RWPE1 (cell line): ENCODE measurements at regions not wholly inside any gene's neighbourhood (a gene's known extent, or its start where the extent isn't known, plus 50 kb on each side); places are given as distances from the start of the nearest gene placed in this dataset.

Experiments
- CTCF ChIA-PET: fragments of 350-600 bp; sonication (Branson Sonifier 250); formaldehyde crosslinking; extraction: SDS; loops from one replicate; lab custom pipeline; 2021; lab: Yijun Ruan, JAX
- POLR2A ChIA-PET: fragments of 400-600 bp; formaldehyde crosslinking; extraction: SDS; loops from one replicate; lab custom pipeline; 2020; ENCODE audit warnings: antibody characterized with exemption; ENCODE audit not compliant: low non-redundant PET; lab: Yijun Ruan, JAX
- DNase-seq: peaks from one replicate; pipeline ENCODE4 v3.0.0; 2012; ENCODE audit warnings: low spot score
- H3K27ac ChIP-seq: fragments of 450-650 bp; 2 replicates; pipeline ENCODE4 v1.5.1; 2017
- CTCF ChIP-seq: fragments of 450-650 bp; conservative IDR thresholded peaks from 2 replicates; pipeline ENCODE4 v1.5.1; 2017; ENCODE audit warnings: low read depth, mild to moderate bottlenecking

DNA sequence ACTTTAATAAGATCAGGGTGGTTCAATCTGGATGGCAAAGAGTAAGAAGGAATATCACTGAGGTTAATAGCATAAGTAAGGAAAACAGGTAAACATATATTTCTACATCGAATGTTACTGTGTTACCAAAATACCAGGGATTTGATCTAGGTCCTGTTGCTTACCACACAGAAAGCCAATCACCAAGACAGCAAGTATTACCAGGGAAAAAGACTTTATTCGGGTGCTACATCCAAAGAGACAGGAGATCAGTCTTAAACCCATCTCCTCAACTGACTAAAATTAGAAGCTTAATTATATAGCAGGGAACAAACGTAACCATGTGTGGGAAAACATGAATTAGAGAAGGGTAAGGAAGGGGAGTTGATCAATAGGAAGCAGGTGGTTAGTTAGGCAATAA is 500.1 kb downstream of the EFNA5 start:
- no peak overlapping the region for H3K27ac ChIP-seq
- no peak for DNase-seq
- POLR2A ChIA-PET: no interaction called here
- CTCF ChIA-PET: no interaction called here
- TF ChIP-seq CTCF: no peak

GRCh38 chr5:107169867-107170266 is 500.9 kb downstream of the EFNA5 start:
- H3K27ac ChIP-seq: no peak overlapping the region
- ChIA-PET POLR2A (no interaction called here), CTCF (no interaction called here)
- no peak for TF ChIP-seq CTCF
- DNase-seq: no peak

- CTCF ChIA-PET: no interaction called here
- TF ChIP-seq CTCF: no peak
- no peak for DNase-seq
- H3K27ac ChIP-seq: no peak overlapping the region
- POLR2A ChIA-PET: no interaction called here
Observed at GRCh38 chr5:107168848-107169752, 501.6 kb downstream of the EFNA5 start.

- no peak overlapping the region for H3K27ac ChIP-seq
- TF ChIP-seq CTCF: no peak
- CTCF ChIA-PET: interaction anchor here (0.6 kb wide), 1 partner anchor 169 kb away, joined by 7 read pairs; no protein-coding TSS in a partner anchor
- DNase-seq: no peak
- POLR2A ChIA-PET: no interaction called here
Observed at GRCh38 chr5:107168086-107168485, 502.7 kb downstream of the EFNA5 start.

DNA sequence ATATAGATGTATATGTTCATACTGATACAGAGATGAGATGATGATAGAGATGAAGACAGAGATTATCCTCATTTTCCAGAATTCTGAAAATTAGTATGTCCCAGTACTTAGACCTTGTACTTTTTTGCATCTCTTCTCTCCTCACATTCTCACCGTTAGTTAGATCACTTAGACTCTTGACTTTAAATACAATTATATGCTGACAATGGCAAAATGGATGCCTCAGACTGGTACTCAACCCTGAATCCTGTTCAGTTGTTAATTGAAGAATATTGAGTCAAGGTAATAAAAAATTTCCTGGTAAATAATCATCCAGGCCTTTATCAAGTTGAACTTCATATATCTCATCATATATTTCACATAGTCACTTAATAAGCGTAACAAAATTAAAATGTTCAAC is 505.4 kb downstream of the EFNA5 start:
- TF ChIP-seq CTCF: no peak
- no peak overlapping the region for H3K27ac ChIP-seq
- no peak for DNase-seq
- CTCF ChIA-PET: no interaction called here
- POLR2A ChIA-PET: no interaction called here

DNA sequence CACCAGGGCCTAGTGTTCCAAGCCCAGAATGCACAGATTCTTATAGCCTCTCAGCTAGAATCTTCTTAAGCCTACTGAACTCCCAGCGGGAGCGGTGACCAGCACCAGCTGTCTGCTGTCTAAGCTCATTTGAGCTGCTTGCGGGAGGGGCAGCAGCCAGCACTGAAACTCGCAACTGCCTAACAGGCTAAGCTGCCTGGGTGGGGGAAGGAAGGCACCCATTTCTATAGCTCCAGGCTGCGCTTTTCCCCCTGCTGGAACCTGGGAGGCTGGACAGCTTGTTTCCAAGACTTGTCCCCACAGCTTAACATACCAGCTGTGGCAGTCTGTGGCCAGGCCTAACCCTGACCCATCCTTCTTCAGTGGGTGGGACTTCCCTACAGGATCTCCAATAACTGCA is 512.9 kb downstream of the EFNA5 start:
- DNase-seq: no peak
- no peak overlapping the region for H3K27ac ChIP-seq
- POLR2A ChIA-PET: no interaction called here
- CTCF ChIA-PET: no interaction called here
- TF ChIP-seq CTCF: no peak
